Esophagus squamous epithelium (tissue), 5 donors: ENCODE measurements at regions not wholly inside any gene's neighbourhood (a gene's known extent, or its start where the extent isn't known, plus 50 kb on each side); places are given as distances from the start of the nearest gene placed in this dataset.

Experiments used
- DNase-seq: peaks from one replicate; lab custom pipeline; 2025; lab: John Stamatoyannopoulos, UW
- H3K27ac ChIP-seq, 4 donors: fragments of 200-600 bp; sonication (generic); one replicate each; pipeline ENCODE4 v1.5.1; 2016 to 2019; ENCODE audit warnings: mild to moderate bottlenecking in 1 of 4
- H3K27me3 ChIP-seq, 4 donors: fragments of 200-600 bp; sonication (generic); 1 replicate in 3 of 4; 2 replicates in 1 of 4; pipeline versions ENCODE4 v1.5.1 to v1.6.0; 2017 to 2021; ENCODE audit warnings: antibody characterized with exemption in 1 of 4
- H3K36me3 ChIP-seq, 3 donors: fragments of 200-600 bp; sonication (generic); one replicate each; pipeline ENCODE4 v1.5.1; 2016 to 2019
- H3K4me1 ChIP-seq, 3 donors: fragments of 200-600 bp; sonication (generic); one replicate each; pipeline ENCODE4 v1.5.1; 2017 to 2019
- H3K4me3 ChIP-seq, 4 donors: fragments of 200-600 bp; sonication (generic); 1 replicate in 3 of 4; 2 replicates in 1 of 4; pipeline ENCODE4 v1.5.1; 2016 to 2019; ENCODE audit warnings: mild to moderate bottlenecking in 2 of 4, moderate library complexity in 1 of 4
- H3K9me3 ChIP-seq, 3 donors: fragments of 200-600 bp; sonication (generic); one replicate each; pipeline ENCODE4 v1.5.1; 2016 to 2019
- CTCF ChIP-seq, 6 experiments: fragments of 450-650 bp in 4 of 6; fragments of 200-600 bp in 2 of 6; sonication (generic) in 2 of 6; IDR thresholded peaks; one replicate each; pipeline ENCODE4 v1.5.1; 2016 to 2019; ENCODE audit warnings: antibody characterized with exemption in 6 of 6, mild to moderate bottlenecking in 4 of 6, moderate library complexity in 4 of 6
- POLR2A ChIP-seq, 4 donors: fragments of 450-650 bp; IDR thresholded peaks; one replicate each; pipeline ENCODE4 v1.6.1; 2017; ENCODE audit warnings: antibody characterized with exemption in 4 of 4, mild to moderate bottlenecking in 4 of 4, moderate library complexity in 3 of 4
- WGBS, 2 donors: methylation state at CpG; one replicate each; pipeline ENCODE4 v1.1.5; 2018; 5-methylcytosine and 5-hydroxymethylcytosine counted together
- intact Hi-C: fragments of 100-400 bp; cut with DNase I; formaldehyde crosslinking; loops from one replicate; pipeline ENCODE4 v1.15.0; 2022
- donor health status: DM: yes; HTN: yes; CAD: no.

DNA sequence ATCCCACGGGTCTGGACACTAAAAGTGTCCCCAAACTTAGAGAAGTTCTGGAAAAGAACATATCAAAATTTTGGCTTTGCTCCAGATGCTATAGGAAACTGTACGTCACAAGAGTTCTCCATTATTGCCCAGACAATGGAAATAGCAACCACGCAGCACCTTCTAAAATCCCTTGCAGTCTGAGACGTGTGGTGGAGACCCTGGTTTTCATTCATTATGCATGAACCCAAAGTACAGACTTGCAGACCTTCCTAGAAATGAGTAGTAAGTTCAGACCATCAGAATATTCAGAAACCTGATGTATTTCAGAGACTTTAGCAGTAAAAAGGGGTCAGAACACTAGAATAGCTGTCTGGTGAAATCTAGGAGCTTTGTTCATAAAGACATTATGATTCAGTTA lies 50.0 kb upstream of the BCL2L14 start:
- TF ChIP-seq POLR2A (IDR thresholded peaks at IDR 0.05), result no peak
- no peak for TF ChIP-seq CTCF (IDR thresholded peaks at IDR 0.05)
- intact Hi-C loops, result no loop called here
- DNase-seq, result no peak
- Histone ChIP-seq H3K4me1 (peaks cover 0 to 34% (median 13%) of the 10 kb centered on the region in 3 donors), H3K27ac (no peak overlapping the region), H3K36me3 (no peaks in the 10 kb centered on the region), H3K9me3 (no peaks in the 10 kb centered on the region), H3K4me3 (no peak overlapping the region), H3K27me3 (no peaks in the 10 kb centered on the region)
- WGBS, 2 donors, result 83 to 88% methylated on average over 4 of the region's 4 CpGs
